ENCODE measurements at regions not wholly inside any gene's neighbourhood (a gene's known extent, or its start where the extent isn't known, plus 50 kb on each side); places are given as distances from the start of the nearest gene placed in this dataset.
"Not testable (repeated sequence)": the region's sequence is repeated elsewhere in the genome, so short reads cannot be mapped to it uniquely, and the experiment has no call there.

DNA sequence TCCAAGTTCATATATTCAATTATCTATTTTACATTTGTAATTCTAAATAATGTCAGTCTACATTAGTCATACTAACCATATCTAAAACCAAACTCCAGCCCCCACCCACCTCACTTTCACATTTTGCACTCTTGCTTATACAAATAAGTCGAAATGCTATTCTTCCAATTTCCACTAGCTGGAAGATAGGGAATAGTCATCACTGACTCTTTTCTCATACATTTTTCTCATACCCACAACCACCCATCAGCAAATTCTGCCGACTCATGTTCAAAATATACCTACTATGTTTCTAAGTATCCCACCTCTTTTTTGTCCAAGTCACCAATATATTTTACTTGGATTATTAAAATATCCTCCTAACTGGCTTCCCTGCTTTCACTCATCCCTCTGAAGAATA is 93.2 kb upstream of the DGKB start:
- H3K9me3 Mint-ChIP-seq: peaks cover 0 to 14% (median 2%) of the 10 kb centered on the region in 9 donors
- H3K4me3 Mint-ChIP-seq: no peak overlapping the region
- H3K36me3 Mint-ChIP-seq: no peaks in the 10 kb centered on the region
- POLR2A ChIA-PET: no interaction called here
- no peak overlapping the region for H3K27ac Mint-ChIP-seq
- ATAC-seq: no peak
- no peaks in the 10 kb centered on the region for H3K4me1 Mint-ChIP-seq
- no peak for DNase-seq
- H3K27me3 Mint-ChIP-seq: no peaks in the 10 kb centered on the region

DNA sequence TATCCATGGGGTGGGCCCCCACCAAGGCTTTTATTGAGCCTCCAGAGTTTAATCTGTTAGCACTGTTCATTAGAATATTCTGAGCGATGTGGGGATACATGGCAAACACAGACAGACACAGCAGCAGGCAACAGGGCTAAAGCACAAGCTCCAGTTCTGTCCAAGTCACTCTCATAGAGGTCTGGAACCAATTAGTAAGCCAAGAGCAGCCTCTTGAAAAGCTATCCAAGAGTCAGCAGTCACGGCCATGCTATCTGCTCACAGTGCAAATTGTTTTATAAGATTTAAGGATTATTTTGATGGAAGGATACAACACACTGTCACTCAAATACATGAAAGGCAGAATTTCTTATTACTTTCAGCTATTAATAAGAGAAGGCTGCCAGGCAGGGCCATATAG is 86.4 kb upstream of the DGKB start:
- no peaks in the 10 kb centered on the region for H3K36me3 Mint-ChIP-seq
- no peaks in the 10 kb centered on the region for H3K27me3 Mint-ChIP-seq
- no peak overlapping the region for H3K27ac Mint-ChIP-seq
- no peak overlapping the region for H3K4me3 Mint-ChIP-seq
- POLR2A ChIA-PET: no interaction called here
- peaks cover 0 to 9% (median 0%) of the 10 kb centered on the region in 9 donors for H3K9me3 Mint-ChIP-seq
- ATAC-seq (no peak), DNase-seq (no peak)
- H3K4me1 Mint-ChIP-seq: no peaks in the 10 kb centered on the region

DNA sequence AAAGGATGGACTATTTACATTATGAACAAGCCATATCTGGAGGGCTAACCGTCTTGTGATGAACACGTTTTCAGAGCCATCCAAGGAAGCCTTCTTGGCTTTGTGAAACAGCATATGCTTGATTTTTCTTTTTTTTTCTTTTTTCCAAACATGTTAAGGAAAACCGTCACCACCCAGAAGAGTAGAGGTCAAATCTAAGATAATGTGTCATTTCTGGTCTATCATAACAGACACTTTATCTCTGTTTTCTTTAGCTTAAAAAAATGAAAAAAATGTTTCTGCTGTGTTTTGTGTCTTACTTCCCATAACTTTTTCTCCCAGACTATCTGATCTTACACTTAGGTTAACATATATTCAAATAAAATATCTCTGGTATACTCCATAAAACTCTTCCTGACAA is 76.1 kb upstream of the DGKB start:
- Mint-ChIP-seq H3K4me1 (no peaks in the 10 kb centered on the region), H3K9me3 (peaks cover 3 to 17% (median 6%) of the 10 kb centered on the region in 9 donors), H3K27me3 (no peaks in the 10 kb centered on the region), H3K4me3 (no peak overlapping the region), H3K36me3 (no peaks in the 10 kb centered on the region), H3K27ac (no peak overlapping the region)
- ATAC-seq: no peak
- POLR2A ChIA-PET: no interaction called here
- no peak for DNase-seq

DNA sequence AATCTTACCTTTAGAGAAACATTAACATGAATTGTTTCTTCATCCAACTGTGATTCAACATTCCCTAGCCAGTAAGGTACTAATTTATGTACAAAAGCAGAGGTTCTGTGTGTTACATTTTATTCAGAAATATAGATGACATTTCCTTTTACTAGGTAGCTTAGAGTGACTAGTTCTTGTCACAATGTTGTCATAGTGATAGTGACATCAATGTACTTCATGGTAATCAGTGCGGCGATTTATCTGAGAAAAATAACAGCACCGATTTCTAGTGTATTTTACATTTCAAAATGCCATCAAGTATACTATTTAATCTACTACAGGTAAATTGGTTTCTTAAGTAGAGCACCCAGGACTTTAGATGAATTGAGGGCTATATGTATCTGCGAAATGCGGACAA is 72.1 kb upstream of the DGKB start:
- Mint-ChIP-seq H3K36me3 (no peaks in the 10 kb centered on the region), H3K9me3 (peaks cover 0 to 8% (median 2%) of the 10 kb centered on the region in 9 donors), H3K4me3 (no peak overlapping the region), H3K27ac (no peak overlapping the region), H3K27me3 (no peaks in the 10 kb centered on the region), H3K4me1 (no peaks in the 10 kb centered on the region)
- POLR2A ChIA-PET: no interaction called here
- ATAC-seq: no peak
- no peak for DNase-seq

DNA sequence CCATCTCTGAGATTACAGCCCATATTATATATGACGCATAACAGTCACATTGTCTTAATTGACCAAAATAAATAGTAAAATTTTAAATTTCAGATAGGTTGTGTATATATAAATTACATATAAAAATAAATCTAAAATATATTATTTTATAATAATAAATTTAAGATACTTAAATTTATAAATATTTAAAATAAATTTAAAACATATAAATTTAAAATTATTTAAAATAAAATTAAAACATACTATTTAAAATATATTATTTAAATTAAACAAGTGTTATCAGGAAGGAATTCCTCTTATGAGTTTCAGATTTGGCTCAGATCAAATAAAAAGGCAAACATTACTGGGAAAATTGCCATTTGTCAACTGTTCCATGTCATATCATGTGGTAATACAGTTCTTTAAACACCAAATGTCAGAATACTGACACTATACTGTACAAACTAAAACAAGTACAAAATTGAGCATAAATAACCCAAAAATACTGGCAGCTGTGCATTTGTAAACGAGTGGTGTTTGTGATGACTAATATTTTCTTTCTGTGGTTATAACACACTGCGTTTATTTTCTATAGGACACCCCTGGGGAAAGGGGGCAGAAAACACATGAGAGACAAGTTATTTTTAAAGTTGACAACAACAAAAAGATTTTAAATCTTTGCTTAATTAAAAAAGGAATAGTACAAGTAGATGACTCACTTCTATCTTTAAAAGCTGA is 71.3 kb upstream of the DGKB start:
- POLR2A ChIA-PET: no interaction called here
- H3K4me3 Mint-ChIP-seq: no peak overlapping the region
- no peak for DNase-seq
- no peak overlapping the region for H3K27ac Mint-ChIP-seq
- no peaks in the 10 kb centered on the region for H3K36me3 Mint-ChIP-seq
- no peaks in the 10 kb centered on the region for H3K4me1 Mint-ChIP-seq
- ATAC-seq: no peak
- H3K27me3 Mint-ChIP-seq: no peaks in the 10 kb centered on the region
- H3K9me3 Mint-ChIP-seq: peaks cover 0 to 8% (median 0%) of the 10 kb centered on the region in 9 donors

DNA sequence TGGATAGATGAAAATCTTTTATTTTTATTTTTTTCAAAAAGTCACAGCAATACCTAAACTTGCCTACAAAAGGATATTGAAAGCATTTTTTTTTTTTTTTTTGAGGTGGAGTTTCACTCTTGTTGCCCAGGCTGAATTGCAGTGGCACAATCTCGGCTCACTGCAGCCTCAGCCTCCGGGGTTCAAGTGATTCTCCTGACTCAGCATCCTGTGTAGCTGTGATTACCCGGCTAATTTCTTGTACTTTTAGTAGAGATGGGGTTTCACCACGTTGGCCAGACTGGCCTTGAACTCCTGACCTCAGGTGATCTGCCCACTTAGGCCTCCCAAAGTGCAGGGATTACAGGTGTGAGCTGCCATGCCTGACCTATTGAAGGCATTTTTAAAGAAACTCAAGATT is 69.1 kb upstream of the DGKB start:
- POLR2A ChIA-PET, H3K4me3 Mint-ChIP-seq, H3K27ac Mint-ChIP-seq, H3K27me3 Mint-ChIP-seq, H3K36me3 Mint-ChIP-seq, DNase-seq, ATAC-seq, H3K9me3 Mint-ChIP-seq, H3K4me1 Mint-ChIP-seq: not testable (repeated sequence)

DNA sequence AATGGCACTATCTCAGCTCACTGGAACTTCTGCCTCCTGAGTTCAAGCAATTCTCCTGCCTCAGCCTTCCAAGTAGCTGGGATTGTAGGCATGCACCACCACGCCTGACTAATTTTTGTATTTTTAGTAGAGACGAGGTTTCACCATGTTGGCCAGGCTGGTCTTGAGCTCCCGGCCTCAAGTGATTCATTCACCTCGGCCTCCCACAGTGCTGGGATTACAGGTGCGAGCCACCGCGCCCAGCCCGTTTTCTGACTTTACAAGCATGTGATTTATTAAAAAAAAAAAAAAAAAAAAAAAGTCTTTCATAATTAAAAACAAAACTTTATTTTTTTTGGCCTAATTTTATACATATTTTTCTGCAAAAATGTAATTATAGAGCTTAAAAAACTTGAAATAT is 64.8 kb upstream of the DGKB start:
- H3K4me3 Mint-ChIP-seq, H3K27me3 Mint-ChIP-seq, DNase-seq, H3K4me1 Mint-ChIP-seq, H3K36me3 Mint-ChIP-seq, ATAC-seq, H3K27ac Mint-ChIP-seq, H3K9me3 Mint-ChIP-seq, POLR2A ChIA-PET: not testable (repeated sequence)

DNA sequence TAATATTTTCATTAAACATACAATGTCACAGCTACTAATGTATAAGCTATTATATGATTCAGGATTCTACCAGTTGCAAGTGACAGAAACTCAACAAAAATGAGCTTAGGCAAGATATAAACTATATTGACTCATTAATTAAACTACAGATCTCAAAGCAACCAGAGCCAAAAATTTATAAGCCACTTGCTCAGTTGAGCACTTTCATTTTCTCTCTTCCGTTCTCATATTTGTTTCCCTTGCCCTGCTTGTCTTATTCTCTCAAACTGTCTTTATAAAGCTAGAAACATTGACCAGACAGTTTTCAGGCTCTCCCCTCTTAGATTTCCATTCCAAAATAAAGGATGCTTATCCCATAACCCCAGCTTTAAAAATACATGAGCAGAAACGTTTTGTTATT is 60.2 kb upstream of the DGKB start:
- POLR2A ChIA-PET: no interaction called here
- ATAC-seq: no peak
- Mint-ChIP-seq H3K36me3 (no peaks in the 10 kb centered on the region), H3K27me3 (no peaks in the 10 kb centered on the region), H3K4me3 (no peak overlapping the region), H3K4me1 (no peaks in the 10 kb centered on the region), H3K27ac (no peak overlapping the region), H3K9me3 (peaks cover 0 to 13% (median 5%) of the 10 kb centered on the region in 9 donors)
- DNase-seq: no peak

DNA sequence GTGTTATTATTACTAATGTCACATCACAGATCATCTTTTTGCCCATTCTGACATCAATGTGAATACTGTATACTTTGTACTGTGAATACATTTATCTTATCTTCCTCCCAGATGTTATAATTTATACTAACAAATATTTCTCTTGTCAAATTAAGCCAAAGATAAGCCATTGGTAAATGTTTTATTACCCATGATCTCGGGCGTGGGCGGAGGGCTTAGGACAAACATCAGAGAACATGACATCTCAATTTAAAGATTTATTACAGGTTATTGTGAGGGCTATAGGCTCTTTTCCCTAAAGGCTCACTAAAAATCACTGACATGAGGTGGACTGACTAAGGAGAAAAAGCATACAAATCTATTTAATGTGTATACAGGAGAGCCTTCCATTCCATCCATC is 58.2 kb upstream of the DGKB start:
- POLR2A ChIA-PET: no interaction called here
- no peaks in the 10 kb centered on the region for H3K4me1 Mint-ChIP-seq
- DNase-seq: no peak
- no peaks in the 10 kb centered on the region for H3K36me3 Mint-ChIP-seq
- no peak overlapping the region for H3K4me3 Mint-ChIP-seq
- H3K27ac Mint-ChIP-seq: no peak overlapping the region
- no peaks in the 10 kb centered on the region for H3K27me3 Mint-ChIP-seq
- peaks cover 0 to 33% (median 5%) of the 10 kb centered on the region in 9 donors for H3K9me3 Mint-ChIP-seq
- no peak for ATAC-seq

DNA sequence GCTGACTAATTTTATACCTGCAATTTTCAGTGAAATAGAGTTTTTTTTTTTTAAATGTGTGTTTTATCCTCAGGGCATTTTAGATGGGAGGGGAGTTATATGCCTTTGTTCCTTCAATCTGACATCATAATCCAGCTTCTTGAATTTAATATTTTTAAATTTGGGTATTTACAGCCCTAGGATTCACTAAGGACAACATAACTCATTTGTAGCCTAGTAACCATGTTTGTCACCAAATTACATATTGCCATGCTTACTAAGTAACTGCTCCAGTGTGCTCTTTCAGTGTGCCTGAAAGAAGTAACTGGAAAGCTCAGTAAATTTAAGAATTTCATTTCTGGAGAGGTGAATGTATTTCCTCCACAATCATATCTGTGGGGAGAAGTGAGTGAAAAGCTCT is 56.8 kb upstream of the DGKB start:
- H3K36me3 Mint-ChIP-seq: no peaks in the 10 kb centered on the region
- ATAC-seq (no peak), DNase-seq (no peak)
- H3K4me1 Mint-ChIP-seq: no peaks in the 10 kb centered on the region
- POLR2A ChIA-PET: no interaction called here
- peaks cover 0 to 47% (median 4%) of the 10 kb centered on the region in 9 donors for H3K9me3 Mint-ChIP-seq
- H3K27ac Mint-ChIP-seq: no peak overlapping the region
- H3K27me3 Mint-ChIP-seq: no peaks in the 10 kb centered on the region
- H3K4me3 Mint-ChIP-seq: no peak overlapping the region

DNA sequence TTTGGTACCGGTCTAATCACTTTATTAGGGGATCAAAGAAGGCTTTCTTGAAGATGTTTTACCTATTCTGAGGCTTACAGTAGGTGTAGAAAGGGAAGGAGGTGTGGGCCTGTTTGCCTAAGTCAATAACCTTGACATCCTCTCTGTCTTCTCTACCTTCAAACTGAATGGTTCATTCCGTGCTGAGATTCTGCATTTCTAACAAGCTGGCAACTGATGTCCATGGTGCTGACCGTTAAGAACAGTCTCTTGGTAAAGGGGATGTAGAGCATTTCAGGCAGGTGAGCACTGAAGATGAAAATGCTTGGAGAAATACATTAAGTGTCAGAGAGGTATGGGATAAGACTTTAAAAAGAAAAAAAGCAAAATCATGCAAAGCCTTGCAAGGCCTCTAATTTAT is 51.5 kb upstream of the DGKB start:
- Mint-ChIP-seq H3K4me3 (no peak overlapping the region), H3K27me3 (no peaks in the 10 kb centered on the region), H3K36me3 (no peaks in the 10 kb centered on the region)

More for the DNA sequence above, 51.5 kb upstream of the DGKB start:
- ATAC-seq (no peak), DNase-seq (no peak)
- H3K4me1 Mint-ChIP-seq: no peaks in the 10 kb centered on the region
- POLR2A ChIA-PET: no interaction called here
- peaks cover 0 to 37% (median 7%) of the 10 kb centered on the region in 9 donors for H3K9me3 Mint-ChIP-seq
- H3K27ac Mint-ChIP-seq: no peak overlapping the region
